HepG2 (cell line): ENCODE measurements at regions not wholly inside any gene's neighbourhood (a gene's known extent, or its start where the extent isn't known, plus 50 kb on each side); places are given as distances from the start of the nearest gene placed in this dataset.

Experiments used
- ATAC-seq: fragments of 200-7000 bp; cut with Tn5 transposase; 3 replicates; pipeline ENCODE4 v1.9.1; 2020; ENCODE audit warnings: mild to moderate bottlenecking, moderate library complexity
- BruUV-seq: library from RNA; stranded (reverse); fragments of 400-500 nt; replicated peaks from 2 replicates; lab custom pipeline; 2021; lab: Mats Ljungman, UMichigan
- CTCF ChIA-PET: fragments of 300-600 bp; formaldehyde crosslinking; extraction: SDS; loops from one replicate; lab custom pipeline; 2021; ENCODE audit warnings: low total read pairs, inconsistent platforms, low intra/inter-chr PET ratio; lab: Yijun Ruan, JAX
- POLR2A ChIA-PET: fragments of 350-600 bp; sonication (Branson Sonifier 250); formaldehyde crosslinking; loops from one replicate; lab custom pipeline; 2020; ENCODE audit warnings: antibody characterized with exemption, inconsistent platforms; lab: Yijun Ruan, JAX
- DNase-seq: peaks from one replicate; pipeline ENCODE4 v3.0.0-alpha.2; 2015; ENCODE audit warnings: low spot score
- FAIRE-seq: peaks from 3 replicates; lab custom pipeline; 2011; peaks lifted over from hg19 to GRCh38; lab: Jason Lieb, UNC
- H2AFZ ChIP-seq: one replicate; pipeline ENCODE4 v1.6.1; 2011; ENCODE audit warnings: low read length, inconsistent platforms
- H3K27ac ChIP-seq: fragments of 300-600 bp; 3 replicates; pipeline ENCODE4 v1.8.0; 2011; ENCODE audit warnings: mixed run types, mild to moderate bottlenecking, mixed read lengths, low read length, inconsistent platforms; ENCODE audit not compliant: insufficient read depth; ENCODE audit errors: extremely low read length
- H3K27me3 ChIP-seq, 2 experiments: fragments of 200-600 bp in 1 of 2; 2 replicates in 1 of 2; 3 replicates in 1 of 2; pipeline versions ENCODE4 v1.6.0 to v1.8.0; 2011; ENCODE audit warnings: low read length in 2 of 2, mild to moderate bottlenecking in 2 of 2, moderate library complexity in 2 of 2, inconsistent platforms in 1 of 2; ENCODE audit not compliant: insufficient read depth in 2 of 2, control insufficient read depth in 1 of 2
- H3K36me3 ChIP-seq, 2 experiments: fragments of 200-600 bp in 1 of 2; replicated peaks in 1 of 2; 2 replicates in 1 of 2; 3 replicates in 1 of 2; pipeline versions ENCODE4 v1.5.1 to v1.8.0; 2011; ENCODE audit warnings: low read length in 2 of 2, inconsistent platforms in 1 of 2; ENCODE audit not compliant: insufficient read depth in 2 of 2, control insufficient read depth in 1 of 2
- H3K4me1 ChIP-seq: 2 replicates; pipeline ENCODE4 v1.5.1; 2012; ENCODE audit warnings: low read length, inconsistent platforms; ENCODE audit not compliant: insufficient read depth
- H3K4me2 ChIP-seq: 2 replicates; pipeline ENCODE4 v1.6.0; 2011; ENCODE audit warnings: low read depth, low read length, inconsistent platforms
- H3K4me3 ChIP-seq, 3 experiments: fragments of 200-600 bp in 1 of 3; sonication (generic), shearing (Covaris generic) in 1 of 3; replicated peaks in 1 of 3; 2 replicates each; pipeline ENCODE4 v1.5.1; 2011 to 2016; ENCODE audit warnings: low read length in 3 of 3, inconsistent platforms in 2 of 3, low read depth in 2 of 3, mild to moderate bottlenecking in 2 of 3, control low read depth in 1 of 3, mixed read lengths in 1 of 3; ENCODE audit not compliant: insufficient read depth in 1 of 3
- H3K79me2 ChIP-seq: one replicate; pipeline ENCODE4 v1.6.1; 2011; ENCODE audit warnings: low read length, inconsistent platforms; ENCODE audit not compliant: insufficient read depth
- H3K9ac ChIP-seq: 2 replicates; pipeline ENCODE4 v1.6.0; 2011; ENCODE audit warnings: mild to moderate bottlenecking, low read depth, low read length, inconsistent platforms; ENCODE audit not compliant: insufficient read depth
- H3K9me3 ChIP-seq: 2 replicates; pipeline ENCODE4 v1.5.1; 2012; ENCODE audit warnings: mild to moderate bottlenecking, low read length
- H4K20me1 ChIP-seq: 2 replicates; pipeline ENCODE4 v1.6.0; 2011; ENCODE audit warnings: inconsistent platforms, mild to moderate bottlenecking, low read length, moderate library complexity; ENCODE audit not compliant: insufficient read depth
- BCL6 ChIP-seq: IDR thresholded peaks from 2 replicates; pipeline ENCODE4 v1.6.1; 2016; ENCODE audit warnings: missing genetic modification reagents, missing compliant biosample characterization
- FOXP4 ChIP-seq: sonication (generic); formaldehyde crosslinking; IDR thresholded peaks from 2 replicates; pipeline ENCODE4 v1.4.0; 2020; ENCODE audit warnings: missing genetic modification reagents
- KLF15 ChIP-seq: sonication (generic); formaldehyde crosslinking; IDR thresholded peaks from 2 replicates; pipeline ENCODE4 v1.8.1; 2023; ENCODE audit warnings: borderline replicate concordance, mild to moderate bottlenecking, inconsistent platforms, missing genetic modification reagents, mixed read lengths
- NFKBIZ ChIP-seq: IDR thresholded peaks from 2 replicates; pipeline ENCODE4 v1.6.1; 2018; ENCODE audit warnings: missing genetic modification reagents, missing compliant biosample characterization
- RBM39 ChIP-seq: fragments of 200-400 bp; formaldehyde crosslinking; IDR thresholded peaks from one replicate; pipeline ENCODE4 v1.6.1; 2018; ENCODE audit warnings: antibody characterized with exemption, mild to moderate bottlenecking, low read depth, low read length; ENCODE audit not compliant: poor library complexity, severe bottlenecking
- ZFYVE20 ChIP-seq: sonication (generic); formaldehyde crosslinking; IDR thresholded peaks from 2 replicates; pipeline ENCODE4 v1.8.0; 2023; ENCODE audit warnings: low read depth, mild to moderate bottlenecking, moderate library complexity, missing genetic modification reagents, borderline replicate concordance
- ZNF281 ChIP-seq: sonication (generic); formaldehyde crosslinking; IDR thresholded peaks from 2 replicates; pipeline ENCODE4 v1.4.0; 2020; ENCODE audit warnings: missing genetic modification reagents, borderline replicate concordance
- ZNF317 ChIP-seq: sonication (generic); formaldehyde crosslinking; IDR thresholded peaks from 2 replicates; pipeline ENCODE4 v1.5.0; 2020; ENCODE audit warnings: mild to moderate bottlenecking, missing genetic modification reagents
- ZNF510 ChIP-seq: sonication (generic); formaldehyde crosslinking; IDR thresholded peaks from 2 replicates; pipeline ENCODE4 v1.4.0; 2020; ENCODE audit warnings: low read depth, mild to moderate bottlenecking, missing genetic modification reagents
- ZNF740 ChIP-seq: sonication (generic); formaldehyde crosslinking; IDR thresholded peaks from 2 replicates; pipeline ENCODE4 v1.4.0; 2020; ENCODE audit warnings: missing genetic modification reagents
- WGBS: methylation state at CpG from one replicate; pipeline ENCODE4 v1.1.6; 2017; ENCODE audit warnings: low lambda C conversion rate; 5-methylcytosine and 5-hydroxymethylcytosine counted together
- in situ Hi-C: cut with HindIII; loops from 2 replicates; pipeline ENCODE4 v1.10.0; 2017; ENCODE audit warnings: low pct_unique_long_range_greater_than_20kb; ENCODE audit not compliant: extremely low pct_ligation_motif_present
- intact Hi-C: fragments of 100-400 bp; cut with micrococcal nuclease; formaldehyde crosslinking; loops from one replicate; pipeline ENCODE4 v1.10.0; 2022; ENCODE audit not compliant: unreplicated experiment
- TF ChIP-seq, protein P1 (sequence below): sonication (generic); formaldehyde crosslinking; IDR thresholded peaks from 2 replicates; pipeline ENCODE4 v1.5.0; 2020; ENCODE audit warnings: mild to moderate bottlenecking, missing genetic modification reagents

- no peak for TF ChIP-seq ZNF281 (CRISPR knock-in tag)
- no peak for TF ChIP-seq ZFYVE20 (CRISPR knock-in tag)
- no peak for TF ChIP-seq RBM39
- no peak for TF ChIP-seq BCL6 (CRISPR knock-in tag)
- no peak for TF ChIP-seq ZNF317
Measured at GRCh38 chr2:163343316-163343715, 392.5 kb downstream of the FIGN start (continued).

DNA sequence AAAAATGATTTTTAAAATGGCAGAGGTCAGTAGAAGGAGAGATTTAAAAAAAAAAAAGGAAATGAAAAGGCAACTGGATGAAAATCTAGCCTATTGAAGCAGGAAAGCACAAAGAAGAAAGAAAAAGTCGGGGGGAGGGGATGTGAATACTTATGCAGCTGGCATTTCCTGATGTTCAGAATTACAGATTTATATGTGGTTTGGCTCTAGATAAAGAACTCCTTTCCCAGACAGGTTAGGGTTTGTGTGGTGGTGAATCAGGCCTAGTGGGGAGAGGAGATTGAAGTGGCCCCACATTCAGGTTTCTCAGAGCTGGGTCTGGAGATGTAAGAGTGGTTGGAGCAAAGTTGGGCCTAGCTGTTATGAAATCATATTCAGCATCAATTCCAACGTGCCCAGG, 394.4 kb downstream of the FIGN start:
- DNase-seq (no peak), FAIRE-seq (no peak), ATAC-seq (no peak)
- Histone ChIP-seq H3K9me3 (no peaks in the 10 kb centered on the region), H4K20me1 (no peaks in the 10 kb centered on the region), H3K4me3 (no peak overlapping the region), H3K4me2 (no peak overlapping the region), H2AFZ (no peak overlapping the region), H3K79me2 (no peaks in the 10 kb centered on the region), H3K27me3 (no peaks in the 10 kb centered on the region), H3K27ac (no peak overlapping the region), H3K36me3 (no peaks in the 10 kb centered on the region), H3K9ac (no peak overlapping the region), H3K4me1 (no peaks in the 10 kb centered on the region)
- no TSS peak for BruUV-seq
- intact Hi-C loops, result loop anchor here (10.0 kb wide), 1 partner anchor 147 kb away; no protein-coding TSS in a partner anchor
- in situ Hi-C loops, result loop anchor here (10.0 to 25.0 kb wide), 2 partner anchors 543 to 1146 kb away; no protein-coding TSS in a partner anchor
- ChIA-PET POLR2A (no interaction called here), CTCF (no interaction called here)
- WGBS, result 0% methylated on average over 2 of the region's 2 CpGs
- TF ChIP-seq, protein P1, sequence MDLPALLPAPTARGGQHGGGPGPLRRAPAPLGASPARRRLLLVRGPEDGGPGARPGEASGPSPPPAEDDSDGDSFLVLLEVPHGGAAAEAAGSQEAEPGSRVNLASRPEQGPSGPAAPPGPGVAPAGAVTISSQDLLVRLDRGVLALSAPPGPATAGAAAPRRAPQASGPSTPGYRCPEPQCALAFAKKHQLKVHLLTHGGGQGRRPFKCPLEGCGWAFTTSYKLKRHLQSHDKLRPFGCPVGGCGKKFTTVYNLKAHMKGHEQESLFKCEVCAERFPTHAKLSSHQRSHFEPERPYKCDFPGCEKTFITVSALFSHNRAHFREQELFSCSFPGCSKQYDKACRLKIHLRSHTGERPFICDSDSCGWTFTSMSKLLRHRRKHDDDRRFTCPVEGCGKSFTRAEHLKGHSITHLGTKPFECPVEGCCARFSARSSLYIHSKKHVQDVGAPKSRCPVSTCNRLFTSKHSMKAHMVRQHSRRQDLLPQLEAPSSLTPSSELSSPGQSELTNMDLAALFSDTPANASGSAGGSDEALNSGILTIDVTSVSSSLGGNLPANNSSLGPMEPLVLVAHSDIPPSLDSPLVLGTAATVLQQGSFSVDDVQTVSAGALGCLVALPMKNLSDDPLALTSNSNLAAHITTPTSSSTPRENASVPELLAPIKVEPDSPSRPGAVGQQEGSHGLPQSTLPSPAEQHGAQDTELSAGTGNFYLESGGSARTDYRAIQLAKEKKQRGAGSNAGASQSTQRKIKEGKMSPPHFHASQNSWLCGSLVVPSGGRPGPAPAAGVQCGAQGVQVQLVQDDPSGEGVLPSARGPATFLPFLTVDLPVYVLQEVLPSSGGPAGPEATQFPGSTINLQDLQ (CRISPR knock-in tag), result no peak
- TF ChIP-seq FOXP4 (no peak), NFKBIZ (no peak), ZNF740 (no peak), KLF15 (no peak), ZNF510 (CRISPR knock-in tag) (no peak)
